HL-60 (cell line): ENCODE measurements at regions not wholly inside any gene's neighbourhood (a gene's known extent, or its start where the extent isn't known, plus 50 kb on each side); places are given as distances from the start of the nearest gene placed in this dataset.

Source experiments
- DNase-seq, 2 experiments: peaks; one replicate each; pipeline ENCODE4 v3.0.0-alpha.2; 2010 to 2020; ENCODE audit warnings: low read depth in 1 of 2, low spot score in 1 of 2
- H3K27ac ChIP-seq: fragments of 250-450 bp; sonication (Bioruptor Pico); replicated peaks from 2 replicates; pipeline ENCODE4 v1.5.1; 2020; ENCODE audit warnings: mild to moderate bottlenecking, moderate library complexity
- H3K27me3 ChIP-seq: fragments of 250-450 bp; sonication (Bioruptor Pico); 2 replicates; pipeline ENCODE4 v1.5.1; 2021; ENCODE audit warnings: mild to moderate bottlenecking, moderate library complexity; ENCODE audit not compliant: insufficient read depth, poor library complexity, severe bottlenecking
- H3K4me3 ChIP-seq: replicated peaks from 2 replicates; pipeline ENCODE4 v1.5.1; 2011; ENCODE audit warnings: mild to moderate bottlenecking, control low read depth, low read length; ENCODE audit not compliant: insufficient read depth
- CTCF ChIP-seq: IDR thresholded peaks from one replicate; pipeline ENCODE4 v1.5.1; 2011; ENCODE audit warnings: low read length, control low read depth, inconsistent platforms; ENCODE audit not compliant: insufficient read depth
- GABPA ChIP-seq: IDR thresholded peaks from 2 replicates; pipeline ENCODE4 v1.6.1; 2012; ENCODE audit warnings: low read depth
- POLR2AphosphoS5 ChIP-seq: IDR thresholded peaks from 2 replicates; pipeline ENCODE4 v1.6.1; 2012; ENCODE audit warnings: low read depth
- SPI1 ChIP-seq: IDR thresholded peaks from 2 replicates; pipeline ENCODE4 v1.6.1; 2012; ENCODE audit warnings: low read depth, mild to moderate bottlenecking, borderline replicate concordance
- TF ChIP-seq, protein P1 (sequence below): IDR thresholded peaks from 2 replicates; pipeline ENCODE4 v1.6.1; 2012; ENCODE audit warnings: low read depth; ENCODE audit not compliant: insufficient replicate concordance

DNA sequence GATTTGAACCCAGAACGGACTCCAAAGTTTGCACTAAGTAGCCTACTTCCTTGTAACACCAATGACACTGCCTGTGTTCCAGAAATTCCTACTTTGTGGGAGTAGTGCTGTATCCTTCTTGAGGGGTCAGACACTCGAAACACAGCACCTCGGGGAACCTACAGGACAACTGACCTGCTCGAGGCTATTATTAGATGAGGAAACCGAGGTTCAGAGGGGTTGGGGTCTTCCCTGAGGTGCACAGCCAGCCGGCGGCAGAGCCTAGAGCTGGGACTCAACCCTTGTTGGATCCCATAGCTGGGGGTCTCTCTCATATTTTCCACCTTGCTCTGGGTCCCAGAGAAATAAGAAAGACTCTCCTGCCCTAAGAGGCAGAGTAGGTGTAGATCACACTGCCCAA, 89.8 kb upstream of the PTPN1 start:
- Histone ChIP-seq H3K27me3 (no peaks in the 10 kb centered on the region), H3K4me3 (no peak overlapping the region), H3K27ac (no peak overlapping the region)
- TF ChIP-seq, protein P1, sequence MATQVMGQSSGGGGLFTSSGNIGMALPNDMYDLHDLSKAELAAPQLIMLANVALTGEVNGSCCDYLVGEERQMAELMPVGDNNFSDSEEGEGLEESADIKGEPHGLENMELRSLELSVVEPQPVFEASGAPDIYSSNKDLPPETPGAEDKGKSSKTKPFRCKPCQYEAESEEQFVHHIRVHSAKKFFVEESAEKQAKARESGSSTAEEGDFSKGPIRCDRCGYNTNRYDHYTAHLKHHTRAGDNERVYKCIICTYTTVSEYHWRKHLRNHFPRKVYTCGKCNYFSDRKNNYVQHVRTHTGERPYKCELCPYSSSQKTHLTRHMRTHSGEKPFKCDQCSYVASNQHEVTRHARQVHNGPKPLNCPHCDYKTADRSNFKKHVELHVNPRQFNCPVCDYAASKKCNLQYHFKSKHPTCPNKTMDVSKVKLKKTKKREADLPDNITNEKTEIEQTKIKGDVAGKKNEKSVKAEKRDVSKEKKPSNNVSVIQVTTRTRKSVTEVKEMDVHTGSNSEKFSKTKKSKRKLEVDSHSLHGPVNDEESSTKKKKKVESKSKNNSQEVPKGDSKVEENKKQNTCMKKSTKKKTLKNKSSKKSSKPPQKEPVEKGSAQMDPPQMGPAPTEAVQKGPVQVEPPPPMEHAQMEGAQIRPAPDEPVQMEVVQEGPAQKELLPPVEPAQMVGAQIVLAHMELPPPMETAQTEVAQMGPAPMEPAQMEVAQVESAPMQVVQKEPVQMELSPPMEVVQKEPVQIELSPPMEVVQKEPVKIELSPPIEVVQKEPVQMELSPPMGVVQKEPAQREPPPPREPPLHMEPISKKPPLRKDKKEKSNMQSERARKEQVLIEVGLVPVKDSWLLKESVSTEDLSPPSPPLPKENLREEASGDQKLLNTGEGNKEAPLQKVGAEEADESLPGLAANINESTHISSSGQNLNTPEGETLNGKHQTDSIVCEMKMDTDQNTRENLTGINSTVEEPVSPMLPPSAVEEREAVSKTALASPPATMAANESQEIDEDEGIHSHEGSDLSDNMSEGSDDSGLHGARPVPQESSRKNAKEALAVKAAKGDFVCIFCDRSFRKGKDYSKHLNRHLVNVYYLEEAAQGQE, result no peak
- TF ChIP-seq SPI1 (no peak), POLR2AphosphoS5 (no peak), CTCF (no peak), GABPA (no peak)
- no peak for DNase-seq

GRCh38 chr20:50421356-50422340, 88.5 kb upstream of the PTPN1 start:
- TF ChIP-seq, protein P1, result no peak
- no peak for TF ChIP-seq SPI1
- TF ChIP-seq POLR2AphosphoS5, result no peak
- TF ChIP-seq GABPA, result no peak
- TF ChIP-seq CTCF, result no peak
- H3K27ac ChIP-seq, result no peak overlapping the region
- no peak for DNase-seq

DNA sequence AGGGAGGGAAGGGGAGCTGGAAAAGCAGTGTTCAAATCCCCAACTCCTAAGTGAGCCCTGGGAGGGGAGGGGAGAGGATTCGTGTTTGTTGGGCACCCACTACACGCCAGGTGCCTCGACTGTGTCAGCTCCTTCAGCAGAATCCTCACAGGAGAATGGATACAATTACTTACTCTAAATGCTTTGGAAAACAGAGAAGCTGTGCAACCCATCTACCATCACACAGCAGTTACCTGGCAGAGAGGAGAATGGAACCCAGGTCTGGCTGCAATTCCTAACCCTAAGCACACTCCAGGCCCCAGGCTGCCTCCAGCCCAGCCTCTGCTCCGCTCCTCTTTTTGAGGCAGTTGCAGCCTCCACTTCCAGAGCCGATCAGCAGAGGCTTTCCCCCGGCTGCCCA, 86.4 kb upstream of the PTPN1 start:
- no peak overlapping the region for H3K27ac ChIP-seq
- TF ChIP-seq POLR2AphosphoS5 (no peak), GABPA (no peak), SPI1 (no peak), CTCF (no peak)
- TF ChIP-seq, protein P1, result no peak
- H3K27me3 ChIP-seq, result no peaks in the 10 kb centered on the region

More at GRCh38 chr20:50421356-50422340, 88.5 kb upstream of the PTPN1 start:
- Histone ChIP-seq H3K4me3 (no peak overlapping the region), H3K27me3 (no peaks in the 10 kb centered on the region)

More for the DNA sequence above, 86.4 kb upstream of the PTPN1 start:
- no peak overlapping the region for H3K4me3 ChIP-seq
- no peak for DNase-seq
